ENCODE measurements at regions not wholly inside any gene's neighbourhood (a gene's known extent, or its start where the extent isn't known, plus 50 kb on each side); places are given as distances from the start of the nearest gene placed in this dataset.
"Not testable (repeated sequence)": the region's sequence is repeated elsewhere in the genome, so short reads cannot be mapped to it uniquely, and the experiment has no call there.

- DNase-seq (no peak), ATAC-seq (ENCODE audit: poor library complexity) (no peak)
- Mint-ChIP-seq H3K27ac (no peak overlapping the region), H3K27me3 (peaks cover 43% of the 10 kb centered on the region), H3K4me3 (no peak overlapping the region), H3K9me3 (peaks cover 2% of the 10 kb centered on the region), H3K36me3 (ENCODE audit: low read depth) (no peaks in the 10 kb centered on the region), H3K4me1 (ENCODE audit: low read depth) (no peaks in the 10 kb centered on the region)
- intact Hi-C loops (cut with DNase I, micrococcal nuclease): no loop called here
- ChIA-PET CTCF (no interaction called here), POLR2A (no interaction called here)
- Histone ChIP-seq H3K36me3 (ENCODE audit: insufficient read depth, low read length) (no peaks in the 10 kb centered on the region), H3K4me1 (ENCODE audit: insufficient read depth, low read length) (no peaks in the 10 kb centered on the region), H3K9me3 (ENCODE audit: control insufficient read depth in 1 of 2, insufficient read depth in 1 of 2, low read length in 2 of 2) (no peaks in the 10 kb centered on the region), H3K4me3 (ENCODE audit: low read length) (no peak overlapping the region), H3K27ac (ENCODE audit: low read depth in 1 of 2, low read length in 2 of 2) (no peak overlapping the region), H3K27me3 (ENCODE audit: control insufficient read depth in 1 of 2, insufficient read depth in 2 of 2, low read length in 2 of 2) (peaks cover 9% of the 10 kb centered on the region in 2 experiments)
- TF ChIP-seq CTCF (IDR thresholded peaks at IDR 0.05): no peak
Measured at GRCh38 chr1:157352817-157353408, 199.4 kb downstream of the FCRL5 start.

- no peaks in the 10 kb centered on the region for H3K36me3 ChIP-seq (ENCODE audit: insufficient read depth, low read length)
- H3K36me3 Mint-ChIP-seq (ENCODE audit: low read depth): no peaks in the 10 kb centered on the region
- peaks cover 13 to 15% of the 10 kb centered on the region in 2 experiments for H3K27me3 ChIP-seq (ENCODE audit: control insufficient read depth in 1 of 2, insufficient read depth in 2 of 2, low read length in 2 of 2)
- H3K4me3 ChIP-seq (ENCODE audit: low read length): no peak overlapping the region
- no peaks in the 10 kb centered on the region for H3K9me3 ChIP-seq (ENCODE audit: control insufficient read depth in 1 of 2, insufficient read depth in 1 of 2, low read length in 2 of 2)
- ATAC-seq (ENCODE audit: poor library complexity) (no peak), DNase-seq (no peak)
- peaks cover 2% of the 10 kb centered on the region for H3K9me3 Mint-ChIP-seq
- H3K27me3 Mint-ChIP-seq: peaks cover 43% of the 10 kb centered on the region
- ChIA-PET POLR2A (no interaction called here), CTCF (no interaction called here)
- no peaks in the 10 kb centered on the region for H3K4me1 ChIP-seq (ENCODE audit: insufficient read depth, low read length)
- H3K4me3 Mint-ChIP-seq: no peak overlapping the region
- intact Hi-C loops (cut with DNase I, micrococcal nuclease): no loop called here
- TF ChIP-seq CTCF (IDR thresholded peaks at IDR 0.05): no peak
- no peak overlapping the region for H3K27ac Mint-ChIP-seq
- H3K27ac ChIP-seq (ENCODE audit: low read depth in 1 of 2, low read length in 2 of 2): no peak overlapping the region
- no peaks in the 10 kb centered on the region for H3K4me1 Mint-ChIP-seq (ENCODE audit: low read depth)
Measured at GRCh38 chr1:157352216-157352615, 200.1 kb downstream of the FCRL5 start.

- H3K4me1 Mint-ChIP-seq (ENCODE audit: low read depth); ATAC-seq (ENCODE audit: poor library complexity); DNase-seq; H3K9me3 ChIP-seq (ENCODE audit: control insufficient read depth in 1 of 2, insufficient read depth in 1 of 2, low read length in 2 of 2); H3K27ac Mint-ChIP-seq; H3K4me1 ChIP-seq (ENCODE audit: insufficient read depth, low read length); H3K4me3 Mint-ChIP-seq; H3K27ac ChIP-seq (ENCODE audit: low read depth in 1 of 2, low read length in 2 of 2); POLR2A ChIA-PET; H3K4me3 ChIP-seq (ENCODE audit: low read length); CTCF ChIA-PET; intact Hi-C loops (cut with DNase I, micrococcal nuclease); H3K9me3 Mint-ChIP-seq; H3K36me3 ChIP-seq (ENCODE audit: insufficient read depth, low read length); H3K36me3 Mint-ChIP-seq (ENCODE audit: low read depth): not testable (repeated sequence)
- H3K27me3 Mint-ChIP-seq: peaks cover 46% of the 10 kb centered on the region
- peaks cover 13 to 17% of the 10 kb centered on the region in 2 experiments for H3K27me3 ChIP-seq (ENCODE audit: control insufficient read depth in 1 of 2, insufficient read depth in 2 of 2, low read length in 2 of 2)
Measured at GRCh38 chr1:157351800-157352199, 200.5 kb downstream of the FCRL5 start.
